HepG2 (cell line): ENCODE measurements at regions not wholly inside any gene's neighbourhood (a gene's known extent, or its start where the extent isn't known, plus 50 kb on each side); places are given as distances from the start of the nearest gene placed in this dataset.

ENCODE experiments used
- ATF1 ChIP-seq: IDR thresholded peaks from 2 replicates; pipeline ENCODE4 v1.6.1; 2016; ENCODE audit warnings: mild to moderate bottlenecking, control low read depth
- CTCF ChIP-seq: sonication (generic); formaldehyde crosslinking; IDR thresholded peaks from 2 replicates; pipeline ENCODE4 v1.5.0; 2020; ENCODE audit warnings: mild to moderate bottlenecking, missing genetic modification reagents, moderate library complexity
- MNT ChIP-seq: fragments of 450-650 bp; IDR thresholded peaks from 2 replicates; pipeline ENCODE4 v1.6.1; 2016
- MZF1 ChIP-seq: sonication (generic); formaldehyde crosslinking; IDR thresholded peaks from 2 replicates; pipeline ENCODE4 v1.8.1; 2023; ENCODE audit warnings: mild to moderate bottlenecking, missing genetic modification reagents, borderline replicate concordance
- NFYB ChIP-seq: sonication (generic); formaldehyde crosslinking; IDR thresholded peaks from 2 replicates; pipeline ENCODE4 v1.4.0; 2020; ENCODE audit warnings: missing genetic modification reagents
- POGK ChIP-seq: sonication (generic); formaldehyde crosslinking; conservative IDR thresholded peaks from 2 replicates; pipeline ENCODE4 v1.8.0; 2022; ENCODE audit warnings: mild to moderate bottlenecking, moderate library complexity, missing genetic modification reagents
- SMARCC2 ChIP-seq: fragments of 450-650 bp; IDR thresholded peaks from 2 replicates; pipeline ENCODE4 v1.6.1; 2017; ENCODE audit warnings: antibody characterized with exemption, mild to moderate bottlenecking
- STAT6 ChIP-seq: sonication (generic); formaldehyde crosslinking; IDR thresholded peaks from 2 replicates; pipeline ENCODE4 v1.4.0; 2020; ENCODE audit warnings: missing genetic modification reagents, mild to moderate bottlenecking, borderline replicate concordance
- WIZ ChIP-seq: sonication (generic); formaldehyde crosslinking; IDR thresholded peaks from 2 replicates; pipeline ENCODE4 v1.5.1; 2020; ENCODE audit warnings: mild to moderate bottlenecking, missing genetic modification reagents
- YY1 ChIP-seq: IDR thresholded peaks from 2 replicates; pipeline ENCODE4 v1.6.1; 2011; ENCODE audit warnings: low read length, low read depth, moderate library complexity, mild to moderate bottlenecking; ENCODE audit not compliant: insufficient read depth, insufficient replicate concordance
- ZIK1 ChIP-seq: sonication (generic); formaldehyde crosslinking; IDR thresholded peaks from 2 replicates; pipeline ENCODE4 v1.5.0; 2020; ENCODE audit warnings: mild to moderate bottlenecking, low read depth, missing genetic modification reagents, borderline replicate concordance
- ZKSCAN8 ChIP-seq: IDR thresholded peaks from 2 replicates; pipeline ENCODE4 v1.6.1; 2016; ENCODE audit warnings: borderline replicate concordance, missing genetic modification reagents, missing compliant biosample characterization
- TF ChIP-seq, protein P1 (sequence below): sonication (generic); formaldehyde crosslinking; IDR thresholded peaks from 2 replicates; pipeline ENCODE4 v1.4.0; 2020; ENCODE audit warnings: missing genetic modification reagents
- TF ChIP-seq, protein P2 (sequence below): sonication (generic); formaldehyde crosslinking; IDR thresholded peaks from 2 replicates; pipeline ENCODE4 v1.8.1; 2022; ENCODE audit warnings: low read depth, mild to moderate bottlenecking, missing genetic modification reagents

DNA sequence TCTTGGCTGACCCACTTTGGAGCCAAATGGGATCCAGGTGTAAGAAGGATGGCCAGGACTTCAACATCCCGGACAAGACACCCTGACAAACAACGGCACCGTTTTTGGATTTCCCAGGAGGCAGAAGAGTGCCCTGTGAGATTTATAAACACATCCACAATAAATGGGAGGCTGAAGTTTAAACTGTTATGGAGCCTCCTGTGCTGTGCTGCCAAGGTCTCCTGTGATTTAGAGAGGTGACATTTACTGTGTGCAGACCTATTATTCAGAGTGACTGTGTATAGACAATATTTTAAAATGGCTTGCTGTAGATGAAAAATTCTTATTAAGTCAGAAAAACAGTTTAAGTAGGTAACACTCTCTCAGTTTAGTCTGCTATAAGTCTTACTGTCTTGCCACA, 401.5 kb upstream of the ETAA1 start:
- TF ChIP-seq POGK (CRISPR knock-in tag) (no peak), ZIK1 (CRISPR knock-in tag) (no peak), NFYB (CRISPR knock-in tag) (no peak), CTCF (CRISPR knock-in tag) (no peak), ATF1 (CRISPR knock-in tag) (no peak), WIZ (CRISPR knock-in tag) (no peak), MNT (no peak), ZKSCAN8 (no peak), MZF1 (CRISPR knock-in tag) (no peak), SMARCC2 (no peak), YY1 (no peak), STAT6 (CRISPR knock-in tag) (no peak)
- TF ChIP-seq, protein P1, sequence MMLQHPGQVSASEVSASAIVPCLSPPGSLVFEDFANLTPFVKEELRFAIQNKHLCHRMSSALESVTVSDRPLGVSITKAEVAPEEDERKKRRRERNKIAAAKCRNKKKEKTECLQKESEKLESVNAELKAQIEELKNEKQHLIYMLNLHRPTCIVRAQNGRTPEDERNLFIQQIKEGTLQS, result no peak
- TF ChIP-seq, protein P2, sequence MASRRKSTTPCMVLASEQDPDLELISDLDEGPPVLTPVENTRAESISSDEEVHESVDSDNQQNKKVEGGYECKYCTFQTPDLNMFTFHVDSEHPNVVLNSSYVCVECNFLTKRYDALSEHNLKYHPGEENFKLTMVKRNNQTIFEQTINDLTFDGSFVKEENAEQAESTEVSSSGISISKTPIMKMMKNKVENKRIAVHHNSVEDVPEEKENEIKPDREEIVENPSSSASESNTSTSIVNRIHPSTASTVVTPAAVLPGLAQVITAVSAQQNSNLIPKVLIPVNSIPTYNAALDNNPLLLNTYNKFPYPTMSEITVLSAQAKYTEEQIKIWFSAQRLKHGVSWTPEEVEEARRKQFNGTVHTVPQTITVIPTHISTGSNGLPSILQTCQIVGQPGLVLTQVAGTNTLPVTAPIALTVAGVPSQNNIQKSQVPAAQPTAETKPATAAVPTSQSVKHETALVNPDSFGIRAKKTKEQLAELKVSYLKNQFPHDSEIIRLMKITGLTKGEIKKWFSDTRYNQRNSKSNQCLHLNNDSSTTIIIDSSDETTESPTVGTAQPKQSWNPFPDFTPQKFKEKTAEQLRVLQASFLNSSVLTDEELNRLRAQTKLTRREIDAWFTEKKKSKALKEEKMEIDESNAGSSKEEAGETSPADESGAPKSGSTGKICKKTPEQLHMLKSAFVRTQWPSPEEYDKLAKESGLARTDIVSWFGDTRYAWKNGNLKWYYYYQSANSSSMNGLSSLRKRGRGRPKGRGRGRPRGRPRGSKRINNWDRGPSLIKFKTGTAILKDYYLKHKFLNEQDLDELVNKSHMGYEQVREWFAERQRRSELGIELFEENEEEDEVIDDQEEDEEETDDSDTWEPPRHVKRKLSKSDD, result no peak
